GM12878 (cell line): ENCODE measurements at regions not wholly inside any gene's neighbourhood (a gene's known extent, or its start where the extent isn't known, plus 50 kb on each side); places are given as distances from the start of the nearest gene placed in this dataset.

Experiments used
- CEBPB ChIP-seq, 2 experiments: fragments of 150-350 bp in 1 of 2; IDR thresholded peaks; 2 replicates each; pipeline ENCODE4 v1.6.1; 2012 to 2014; ENCODE audit warnings: low read depth in 2 of 2, low read length in 2 of 2, borderline replicate concordance in 1 of 2, inconsistent platforms in 1 of 2
- CTCF ChIP-seq, 3 experiments: IDR thresholded peaks in 2 of 3; conservative IDR thresholded peaks in 1 of 3; 2 replicates each; pipeline ENCODE4 v1.5.1; 2011; ENCODE audit warnings: low read depth in 3 of 3, low read length in 3 of 3, mild to moderate bottlenecking in 3 of 3, control low read depth in 2 of 3, moderate library complexity in 2 of 3, inconsistent platforms in 1 of 3, mixed read lengths in 1 of 3; ENCODE audit not compliant: control insufficient read depth in 2 of 3, insufficient read depth in 1 of 3; ENCODE audit errors: extremely low read depth in 1 of 3
- EP300 ChIP-seq, 2 experiments: fragments of 150-350 bp in 1 of 2; IDR thresholded peaks; 2 replicates each; pipeline ENCODE4 v1.6.1; 2011 to 2012; ENCODE audit warnings: low read depth in 2 of 2, low read length in 2 of 2, borderline replicate concordance in 1 of 2, improper control_type of control experiment in 1 of 2, inconsistent platforms in 1 of 2; ENCODE audit not compliant: control insufficient read depth in 1 of 2
- MAX ChIP-seq: IDR thresholded peaks from 2 replicates; pipeline ENCODE4 v1.6.1; 2012; ENCODE audit warnings: low read depth, low read length, improper control_type of control experiment
- POLR2A ChIP-seq: IDR thresholded peaks from 2 replicates; pipeline ENCODE4 v1.6.1; 2011; ENCODE audit warnings: low read depth, mild to moderate bottlenecking, low read length
- POLR2AphosphoS5 ChIP-seq: IDR thresholded peaks from 2 replicates; pipeline ENCODE4 v1.6.1; 2011; ENCODE audit warnings: mild to moderate bottlenecking, low read length, inconsistent platforms
- POU2F2 ChIP-seq: IDR thresholded peaks from 3 replicates; pipeline ENCODE4 v1.6.1; 2011; ENCODE audit warnings: low read depth, mild to moderate bottlenecking, low read length, borderline replicate concordance
- PRDM15 ChIP-seq: fragments of 450-650 bp; formaldehyde crosslinking; IDR thresholded peaks from 2 replicates; pipeline ENCODE4 v1.4.0; 2020; ENCODE audit warnings: mild to moderate bottlenecking, moderate library complexity
- REST ChIP-seq: IDR thresholded peaks from 2 replicates; pipeline ENCODE4 v1.6.1; 2012; ENCODE audit warnings: mild to moderate bottlenecking, low read depth, low read length
- SP1 ChIP-seq: IDR thresholded peaks from one replicate; pipeline ENCODE4 v1.6.1; 2011; ENCODE audit warnings: low read depth, low read length
- YY1 ChIP-seq: IDR thresholded peaks from 2 replicates; pipeline ENCODE4 v1.6.1; 2011; ENCODE audit warnings: low read depth, mild to moderate bottlenecking, low read length
- ZBED1 ChIP-seq: IDR thresholded peaks from 2 replicates; pipeline ENCODE4 v1.6.1; 2016; ENCODE audit warnings: borderline replicate concordance

GRCh38 chr22:42198226-42198625, 67.6 kb upstream of the CYP2D6 start:
- no peak for TF ChIP-seq YY1
- no peak for TF ChIP-seq EP300 (IDR thresholded peaks at IDR 0.05; ENCODE audit: borderline replicate concordance in 1 of 2, control insufficient read depth in 1 of 2, low read depth in 2 of 2, low read length in 2 of 2)
- TF ChIP-seq SP1, result no peak
- TF ChIP-seq POLR2AphosphoS5, result no peak
- TF ChIP-seq CTCF (IDR thresholded peaks at IDR 0.05 in 2 of 3, conservative IDR thresholded peaks at IDR 0.05 in 1 of 3; ENCODE audit: control insufficient read depth in 2 of 3, extremely low read depth in 1 of 3, insufficient read depth in 1 of 3, low read depth in 3 of 3, low read length in 3 of 3), result no peak
- TF ChIP-seq PRDM15 (CRISPR knock-in tag), result no peak
- no peak for TF ChIP-seq REST
- no peak for TF ChIP-seq CEBPB (IDR thresholded peaks at IDR 0.05; ENCODE audit: borderline replicate concordance in 1 of 2, low read depth in 2 of 2, low read length in 2 of 2)
- no peak for TF ChIP-seq POLR2A
- TF ChIP-seq MAX, result no peak
- no peak for TF ChIP-seq POU2F2
- TF ChIP-seq ZBED1, result no peak
